GM18867 (cell line): ENCODE measurements at regions not wholly inside any gene's neighbourhood (a gene's known extent, or its start where the extent isn't known, plus 50 kb on each side); places are given as distances from the start of the nearest gene placed in this dataset.
A peak's percentile ranks its signal among the peaks of the same experiment; 100 is the strongest.

Experiments
- ATAC-seq: cut with Tn5 transposase; IDR thresholded peaks from one replicate; pipeline ENCODE4 v1.9.1; 2021; ENCODE audit warnings: mild to moderate bottlenecking, moderate library complexity; ENCODE audit not compliant: unreplicated experiment

- ATAC-seq: no peak
Observed at GRCh38 chr7:131161103-131161502, 166.6 kb upstream of the MKLN1 start.

DNA sequence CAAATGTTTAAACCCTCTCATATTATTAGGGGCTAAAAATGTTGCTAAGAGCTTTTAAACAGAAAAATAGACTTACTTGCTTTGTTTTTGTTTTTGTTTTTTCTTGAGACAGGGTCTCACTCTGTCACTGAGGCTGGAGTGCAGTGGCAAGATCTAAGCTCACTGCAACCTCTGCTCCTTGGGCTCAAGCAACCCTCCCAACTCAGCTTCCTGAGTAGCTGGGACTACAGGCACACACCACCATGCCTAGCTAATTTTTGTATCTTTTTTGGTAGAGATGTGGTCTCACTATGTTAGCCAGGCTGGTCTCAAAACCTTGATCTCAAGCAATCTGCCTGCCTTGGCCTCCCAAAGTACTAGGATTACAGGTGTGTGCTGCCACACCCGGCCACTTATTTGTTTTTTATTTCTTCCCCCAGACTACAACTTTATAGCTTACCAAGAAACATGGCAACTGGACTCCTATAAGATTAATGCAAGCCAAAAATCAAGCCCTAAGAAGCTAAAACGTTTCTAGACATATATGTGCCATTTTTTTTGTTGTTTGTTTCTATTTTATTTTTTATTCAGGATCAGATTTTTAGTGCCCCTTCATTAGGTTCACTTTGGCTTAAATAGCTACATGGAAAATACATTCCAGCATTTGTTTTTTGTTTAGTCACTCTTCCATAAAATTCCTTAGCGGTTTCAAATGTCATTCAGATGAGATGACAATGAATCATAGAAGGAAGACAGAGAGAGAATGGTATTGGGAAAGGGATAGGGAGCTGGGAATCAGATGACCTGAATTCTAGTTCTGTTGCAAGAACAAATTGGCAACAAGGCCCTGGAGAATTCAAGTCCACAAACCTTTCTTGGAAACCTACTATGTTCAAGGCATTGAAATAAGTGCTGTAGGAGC is 163.4 kb upstream of the MKLN1 start:
- no peak for ATAC-seq

- no peak for ATAC-seq
Observed at GRCh38 chr7:131166066-131166465, 161.6 kb upstream of the MKLN1 start.

DNA sequence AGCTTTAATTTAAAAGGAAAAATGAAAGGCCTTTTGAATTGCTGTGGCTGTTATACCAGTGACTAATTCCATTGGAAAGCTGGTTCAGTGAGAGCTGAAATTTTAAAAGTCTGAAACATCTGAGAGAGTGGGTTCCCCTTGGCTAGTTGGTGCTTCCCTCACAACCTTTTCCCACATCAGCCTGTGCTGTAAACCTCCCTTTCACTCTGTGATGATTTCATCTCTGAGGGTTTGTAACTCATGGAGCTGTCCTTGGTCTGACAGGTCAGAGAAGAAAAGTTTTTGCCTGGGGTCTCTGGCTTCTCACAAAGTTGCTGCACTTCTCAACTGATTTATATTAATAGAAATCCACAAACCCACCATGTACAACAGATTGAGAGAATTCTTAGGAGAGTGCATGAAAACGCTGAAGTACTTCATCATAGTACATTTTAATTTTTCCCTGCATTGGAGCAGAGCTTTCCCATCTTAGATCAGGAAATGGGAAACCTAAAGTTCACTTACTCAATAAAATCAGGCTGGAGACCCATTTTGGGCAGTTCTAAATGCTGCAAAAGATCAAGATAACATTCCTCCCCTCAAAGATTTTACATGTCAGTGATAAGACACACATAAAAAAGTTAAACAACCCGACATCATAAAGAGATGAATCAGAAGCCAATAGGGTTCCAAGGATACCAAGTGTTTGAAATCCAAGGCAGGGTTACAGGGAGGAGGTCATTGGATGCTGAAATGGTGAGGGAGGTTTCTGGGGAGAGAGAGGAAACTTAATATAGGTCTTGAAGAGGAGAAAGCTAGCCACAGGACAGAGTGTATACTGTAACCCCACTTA is 157.0 kb upstream of the MKLN1 start:
- no peak for ATAC-seq

DNA sequence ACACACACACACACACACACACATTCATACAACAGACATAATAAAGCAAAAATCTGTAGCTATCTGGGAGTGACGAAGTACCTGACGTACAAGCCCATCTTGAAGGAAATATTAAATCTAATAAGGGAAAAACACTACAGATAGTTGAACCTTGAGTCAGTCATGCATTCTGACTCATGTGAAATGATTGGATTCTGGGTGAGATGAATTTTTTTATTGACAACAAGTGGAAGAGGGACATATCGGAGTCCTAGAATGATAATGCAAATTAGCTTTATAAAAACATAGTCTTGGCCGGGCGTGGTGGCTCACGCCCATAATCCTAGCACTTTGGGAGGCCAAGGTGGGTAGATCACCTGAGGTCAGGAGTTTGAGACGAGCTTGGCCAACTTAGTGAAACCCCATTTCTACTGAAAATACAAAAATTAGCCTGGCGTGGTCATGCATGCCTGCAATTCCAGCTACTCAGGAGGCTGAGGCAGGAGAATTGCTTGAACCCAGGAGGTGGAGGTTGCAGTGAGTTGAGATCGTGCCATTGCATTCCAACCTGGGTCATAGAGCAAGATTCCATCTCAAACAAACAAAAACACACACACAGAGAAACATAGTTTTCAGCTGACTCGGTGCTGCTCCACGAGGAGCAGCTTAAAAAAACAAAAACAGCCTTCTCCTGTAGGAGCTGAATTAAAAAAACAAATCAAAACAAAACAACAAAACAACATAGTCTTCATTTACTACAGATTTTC is 154.4 kb upstream of the MKLN1 start:
- no peak for ATAC-seq

- no peak for ATAC-seq
Observed at GRCh38 chr7:131174391-131174790, 153.3 kb upstream of the MKLN1 start.

- ATAC-seq: no peak
Observed at GRCh38 chr7:131174855-131175254, 152.8 kb upstream of the MKLN1 start.

- no peak for ATAC-seq
Observed at GRCh38 chr7:131182446-131183058, 145.1 kb upstream of the MKLN1 start.

DNA sequence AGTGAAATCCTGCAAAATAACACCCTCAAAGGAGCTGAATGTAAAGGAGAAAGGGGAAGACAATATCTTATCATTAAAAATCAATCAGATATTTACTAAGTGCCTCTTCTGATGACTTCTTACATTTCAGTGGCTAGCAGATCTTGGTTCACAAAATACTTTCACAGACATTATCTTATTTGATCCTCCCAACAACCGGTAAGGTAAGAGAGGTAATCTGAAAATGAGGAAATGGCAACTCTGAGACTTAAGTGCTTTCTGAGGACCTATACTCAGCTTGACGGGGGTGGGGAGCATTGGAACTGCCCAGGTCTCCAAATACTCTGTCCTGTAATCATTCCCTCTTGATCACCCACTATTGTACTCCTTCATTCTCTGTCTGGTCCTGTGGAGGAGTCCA is 144.6 kb upstream of the MKLN1 start:
- ATAC-seq: no peak

GRCh38 chr7:131183611-131184119 is 144.0 kb upstream of the MKLN1 start:
- no peak for ATAC-seq

DNA sequence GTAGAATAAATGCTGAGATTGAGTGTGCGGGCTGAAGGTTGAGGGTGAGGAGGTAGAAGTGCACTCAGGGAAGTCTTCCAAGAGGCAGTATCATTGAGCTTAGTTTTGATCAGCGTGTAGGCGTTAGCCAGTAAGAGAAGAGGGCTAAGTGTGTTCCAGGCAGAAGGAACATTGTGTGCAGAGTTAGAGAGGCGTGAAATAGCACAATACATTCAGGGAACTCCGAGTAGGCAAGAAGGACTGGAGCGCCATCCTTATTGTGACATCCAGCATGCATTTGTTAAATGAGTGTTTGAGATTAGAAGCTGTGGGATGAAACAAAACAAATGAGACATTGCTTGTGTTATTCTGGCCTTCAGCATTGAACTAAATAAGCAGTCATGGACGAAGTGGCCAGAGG is 140.9 kb upstream of the MKLN1 start:
- ATAC-seq: no peak

DNA sequence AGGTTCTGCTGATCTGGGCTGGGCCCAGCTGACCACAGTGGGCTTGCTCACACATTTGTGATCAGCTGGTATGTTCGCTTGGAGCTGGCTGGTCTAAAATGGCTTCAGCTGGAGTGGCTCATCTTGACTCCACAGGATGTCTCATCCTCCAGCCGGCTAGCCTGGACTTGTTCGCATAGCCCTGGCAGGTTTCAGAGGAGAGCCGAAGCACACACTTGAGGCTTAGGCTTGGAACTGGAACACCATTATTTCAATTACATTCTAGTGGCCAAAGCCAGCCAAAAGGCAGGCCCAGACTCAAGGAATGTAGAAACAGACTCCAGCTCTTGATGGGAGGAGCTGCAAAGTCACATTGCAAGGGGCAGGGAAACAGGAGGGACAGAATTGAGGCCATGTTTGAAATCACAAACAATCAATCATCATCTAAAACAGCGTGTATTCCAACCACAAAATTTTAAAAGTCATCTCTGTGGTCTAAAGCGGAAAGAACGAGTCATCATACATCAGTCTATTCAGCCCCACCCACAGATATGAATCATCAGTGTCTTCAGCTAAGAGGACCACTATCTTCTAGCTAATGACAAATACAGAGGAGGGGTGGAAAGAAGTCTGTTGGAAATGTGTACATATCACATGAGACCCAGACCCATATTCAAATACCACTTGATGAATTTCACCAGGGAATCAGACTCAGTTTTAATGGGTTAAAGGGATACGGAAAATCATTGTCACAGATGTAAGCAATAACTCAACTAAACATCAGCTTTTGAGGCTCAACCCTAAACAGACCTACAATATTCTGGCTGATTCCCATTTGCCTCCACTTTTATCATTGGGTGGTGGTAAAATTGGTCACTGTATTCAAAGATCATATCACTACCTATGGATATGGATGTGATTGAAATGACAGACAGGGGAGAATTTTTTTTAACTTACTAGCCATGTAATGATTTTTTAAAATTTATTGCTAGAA is 139.0 kb upstream of the MKLN1 start:
- ATAC-seq: peak; percentile 83

DNA sequence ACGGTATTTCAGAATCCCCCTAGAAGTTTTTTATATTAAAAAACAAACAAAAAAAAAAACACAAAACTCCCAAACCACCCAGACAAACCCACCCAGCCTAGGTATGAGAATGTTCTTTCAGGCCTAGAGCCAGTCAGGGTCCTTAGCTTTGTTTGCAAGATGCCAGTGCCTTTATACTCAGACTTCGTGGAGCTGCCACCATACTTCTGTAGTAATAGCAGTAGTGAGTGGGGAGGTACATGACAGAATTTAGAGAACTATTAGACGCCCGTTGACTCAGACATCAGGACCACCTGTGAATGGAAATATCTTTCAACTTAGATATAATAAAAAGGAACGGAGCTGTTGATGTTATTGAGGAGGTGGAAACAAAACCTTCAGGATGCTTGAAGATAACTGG is 138.2 kb upstream of the MKLN1 start:
- ATAC-seq: no peak

DNA sequence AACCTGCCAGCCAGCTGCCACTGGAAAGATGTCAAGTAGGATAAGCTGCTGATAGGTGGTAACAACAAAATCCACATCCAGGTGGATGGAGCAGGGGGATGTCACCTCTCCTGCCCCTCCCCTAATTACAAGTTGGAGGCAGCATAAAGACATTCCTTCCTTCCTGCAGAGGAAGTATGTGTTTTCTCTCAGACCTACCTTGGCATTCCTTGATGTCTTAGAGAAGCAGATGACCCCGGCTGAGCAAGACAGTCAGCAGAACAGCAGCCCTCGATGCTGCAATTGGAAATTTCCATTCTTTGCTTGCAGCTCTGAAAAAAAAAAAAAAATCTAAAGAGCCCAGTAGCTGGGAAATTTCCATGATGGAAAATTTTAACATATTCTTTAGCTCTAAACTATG is 137.5 kb upstream of the MKLN1 start:
- no peak for ATAC-seq

DNA sequence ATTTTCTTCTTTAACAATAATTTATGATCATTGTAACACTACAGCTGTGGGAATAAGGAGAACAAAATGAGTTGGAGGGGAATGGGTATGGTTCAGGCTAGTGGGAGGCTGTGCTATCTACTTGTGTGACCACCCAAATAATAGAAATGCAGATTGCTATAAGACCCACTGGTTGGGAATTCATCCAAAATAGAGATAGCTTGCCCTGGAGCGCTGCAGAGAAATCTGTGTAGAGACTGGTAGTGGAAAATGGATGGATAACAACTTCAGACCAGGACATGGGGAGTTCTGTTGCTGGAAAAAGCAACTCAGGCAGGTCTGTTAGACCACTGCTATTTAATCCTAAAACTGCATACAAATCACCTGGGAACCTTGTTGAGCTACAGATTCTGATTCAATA is 137.1 kb upstream of the MKLN1 start:
- no peak for ATAC-seq

- no peak for ATAC-seq
Observed at GRCh38 chr7:131194070-131194865, 133.4 kb upstream of the MKLN1 start.

DNA sequence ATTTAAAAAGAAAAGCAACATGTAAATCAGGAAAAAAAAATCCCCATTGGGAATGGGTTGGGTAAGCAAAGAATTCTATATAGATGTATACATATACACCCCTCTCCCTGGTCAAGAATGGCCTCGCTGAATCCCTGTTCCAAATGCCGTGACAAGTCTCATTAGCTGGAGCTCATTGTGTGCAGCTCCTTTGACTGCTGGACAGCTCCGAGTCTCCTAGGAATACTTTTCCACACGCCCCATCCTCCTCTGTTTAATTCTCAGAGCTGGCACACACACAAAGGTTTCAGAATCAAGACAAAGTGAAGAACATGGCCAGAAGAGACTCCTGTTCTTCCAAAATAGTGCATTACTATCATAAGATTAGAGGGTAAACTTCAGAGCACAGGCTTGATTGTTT is 130.9 kb upstream of the MKLN1 start:
- no peak for ATAC-seq

- ATAC-seq: no peak
Observed at GRCh38 chr7:131197920-131198615, 129.6 kb upstream of the MKLN1 start.
